Cardiac muscle cell (in vitro differentiated cells and primary cell): ENCODE measurements at regions not wholly inside any gene's neighbourhood (a gene's known extent, or its start where the extent isn't known, plus 50 kb on each side); places are given as distances from the start of the nearest gene placed in this dataset.

Source experiments
- DNase-seq, 2 donors: peaks; one replicate each; pipeline versions ENCODE4 v3.0.0 to v3.0.0-alpha.2; 2010 to 2017; ENCODE audit warnings: low read depth in 1 of 2, low spot score in 1 of 2
- H3K27ac ChIP-seq: fragments of 200-600 bp; sonication (generic); 2 replicates; pipeline ENCODE4 v1.5.1; 2016
- H3K27me3 ChIP-seq: fragments of 200-600 bp; sonication (generic); 2 replicates; pipeline ENCODE4 v1.6.0; 2016; ENCODE audit warnings: control low read depth
- H3K36me3 ChIP-seq: fragments of 200-600 bp; sonication (generic); 2 replicates; pipeline ENCODE4 v1.5.1; 2016; ENCODE audit warnings: control low read depth
- H3K4me1 ChIP-seq: fragments of 200-600 bp; sonication (generic); 2 replicates; pipeline ENCODE4 v1.8.1; 2017; ENCODE audit warnings: low read depth, mild to moderate bottlenecking, mixed run types
- H3K4me3 ChIP-seq: fragments of 200-600 bp; sonication (generic); 2 replicates; pipeline ENCODE4 v1.5.1; 2016; ENCODE audit warnings: mild to moderate bottlenecking
- H3K9me3 ChIP-seq: fragments of 200-600 bp; sonication (generic); 2 replicates; pipeline ENCODE4 v1.5.1; 2017; ENCODE audit warnings: low read depth, mild to moderate bottlenecking, control low read depth
- CTCF ChIP-seq: IDR thresholded peaks from 2 replicates; pipeline ENCODE4 v1.5.1; 2012; ENCODE audit warnings: low read depth, mild to moderate bottlenecking, low read length

GRCh38 chr3:147886879-147887278 is 477.7 kb downstream of the ZIC1 start:
- Histone ChIP-seq H3K4me1 (peaks cover 16% of the 10 kb centered on the region), H3K36me3 (no peaks in the 10 kb centered on the region), H3K9me3 (no peaks in the 10 kb centered on the region), H3K27me3 (no peaks in the 10 kb centered on the region), H3K27ac (peak overlapping the region; percentile 2), H3K4me3 (no peak overlapping the region)
- no peak for DNase-seq
- no peak for TF ChIP-seq CTCF

- no peak for TF ChIP-seq CTCF
- Histone ChIP-seq H3K27me3 (no peaks in the 10 kb centered on the region), H3K27ac (no peak overlapping the region), H3K36me3 (no peaks in the 10 kb centered on the region), H3K4me1 (peaks cover 16% of the 10 kb centered on the region), H3K4me3 (no peak overlapping the region), H3K9me3 (no peaks in the 10 kb centered on the region)
- DNase-seq, result no peak
These were observed 478.6 kb downstream of the ZIC1 start for GRCh38 chr3:147887797-147888196.

DNA sequence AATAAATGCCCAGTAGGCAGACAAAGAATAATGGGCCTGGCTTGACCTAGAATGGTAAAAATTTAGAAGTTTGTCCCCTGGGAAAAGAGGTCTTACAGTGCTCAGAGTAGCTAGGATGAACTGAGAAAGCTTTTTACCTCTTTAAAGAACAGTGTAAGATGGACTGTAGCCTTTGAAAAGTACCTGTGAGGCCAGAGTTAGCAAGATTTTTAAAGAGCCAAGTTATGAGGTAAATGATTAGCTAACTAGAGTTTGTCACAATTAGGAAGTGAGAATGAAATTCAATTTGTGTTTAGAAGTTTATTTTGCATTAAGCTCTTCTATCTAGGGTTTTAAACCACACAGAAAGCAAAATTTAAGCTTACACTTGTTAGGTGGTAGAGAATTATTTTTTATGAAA is 480.9 kb downstream of the ZIC1 start:
- no peaks in the 10 kb centered on the region for H3K9me3 ChIP-seq
- H3K27ac ChIP-seq, result no peak overlapping the region
- no peaks in the 10 kb centered on the region for H3K27me3 ChIP-seq
- DNase-seq, result no peak
- no peak overlapping the region for H3K4me3 ChIP-seq
- peaks cover 16% of the 10 kb centered on the region for H3K4me1 ChIP-seq
- no peak for TF ChIP-seq CTCF
- H3K36me3 ChIP-seq, result no peaks in the 10 kb centered on the region

DNA sequence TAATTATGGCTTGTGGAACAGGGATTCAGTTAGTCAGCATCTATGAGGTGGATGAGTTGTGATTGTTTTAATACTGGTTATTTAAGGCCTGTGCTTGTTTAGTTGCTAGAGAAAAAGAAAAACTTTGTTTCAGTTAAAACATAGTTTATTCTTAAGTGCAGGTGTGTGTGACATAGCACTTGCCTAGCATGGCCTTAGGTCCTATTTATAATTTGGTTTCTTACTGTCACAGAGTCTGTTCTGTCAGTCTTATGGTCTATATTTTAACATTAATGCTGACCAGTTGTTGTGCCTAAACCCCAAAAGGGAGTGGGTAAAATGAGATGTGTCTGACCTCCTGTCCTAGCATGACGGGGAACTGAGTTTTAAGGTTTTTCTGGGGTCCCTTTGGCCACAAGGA is 486.3 kb downstream of the ZIC1 start:
- Histone ChIP-seq H3K4me3 (no peak overlapping the region), H3K27ac (no peak overlapping the region), H3K4me1 (no peaks in the 10 kb centered on the region), H3K9me3 (no peaks in the 10 kb centered on the region), H3K36me3 (no peaks in the 10 kb centered on the region), H3K27me3 (no peaks in the 10 kb centered on the region)
- no peak for DNase-seq
- TF ChIP-seq CTCF, result no peak

GRCh38 chr3:147900851-147901250 is 491.7 kb downstream of the ZIC1 start:
- no peak for DNase-seq
- Histone ChIP-seq H3K9me3 (no peaks in the 10 kb centered on the region), H3K4me1 (no peaks in the 10 kb centered on the region), H3K36me3 (no peaks in the 10 kb centered on the region), H3K27ac (no peak overlapping the region), H3K4me3 (no peak overlapping the region), H3K27me3 (no peaks in the 10 kb centered on the region)
- no peak for TF ChIP-seq CTCF

- H3K27me3 ChIP-seq, result no peaks in the 10 kb centered on the region
- peak in 1 of 2 donors; percentile 30 for DNase-seq
- TF ChIP-seq CTCF, result no peak
These were observed 493.9 kb downstream of the ZIC1 start for GRCh38 chr3:147903026-147903425.

More at GRCh38 chr3:147903026-147903425, 493.9 kb downstream of the ZIC1 start:
- Histone ChIP-seq H3K4me3 (no peak overlapping the region), H3K36me3 (no peaks in the 10 kb centered on the region), H3K9me3 (no peaks in the 10 kb centered on the region), H3K4me1 (no peaks in the 10 kb centered on the region), H3K27ac (peak overlapping the region; percentile 50)
